Mucosa of descending colon (tissue), 3 donors: ENCODE measurements at regions not wholly inside any gene's neighbourhood (a gene's known extent, or its start where the extent isn't known, plus 50 kb on each side); places are given as distances from the start of the nearest gene placed in this dataset.

Source experiments
- ATAC-seq: fragments of 200-7000 bp; cut with Tn5 transposase; one replicate; pipeline ENCODE4 v1.9.1; 2020; ENCODE audit warnings: mild to moderate bottlenecking, moderate library complexity
- DNase-seq, 3 donors: peaks; one replicate each; pipeline ENCODE4 v3.0.0-alpha.2; 2020
- H3K36me3 ChIP-seq: fragments of 200-600 bp; one replicate; pipeline ENCODE4 v1.8.0; 2021; ENCODE audit warnings: low read depth, mild to moderate bottlenecking
- H3K4me1 ChIP-seq: fragments of 200-600 bp; one replicate; pipeline ENCODE4 v1.8.0; 2021; ENCODE audit warnings: low read depth, mild to moderate bottlenecking
- H3K4me3 ChIP-seq: fragments of 200-600 bp; one replicate; pipeline ENCODE4 v1.8.0; 2021; ENCODE audit warnings: mild to moderate bottlenecking
- H3K9me3 ChIP-seq: fragments of 200-600 bp; one replicate; pipeline ENCODE4 v1.8.0; 2021; ENCODE audit warnings: mild to moderate bottlenecking
- CTCF ChIP-seq: fragments of 200-600 bp; IDR thresholded peaks from one replicate; pipeline ENCODE4 v1.8.0; 2022; ENCODE audit warnings: antibody characterized with exemption, mild to moderate bottlenecking
- intact Hi-C, 2 donors: fragments of 100-400 bp; cut with DNase I in 1 of 2; cut with micrococcal nuclease in 1 of 2; formaldehyde crosslinking; loops; one replicate each; pipeline versions ENCODE4 v1.11.0 to v1.11.1; 2022; cut with DNase I, micrococcal nuclease
- donor health status: DM: no; HTN: no; CAD: no; lungs with moderate emphysema.
- donor health status: DM: no; HTN: no; CAD: no.
- donor health status: DM: no; HTN: yes; CAD: no.

GRCh38 chr2:139480161-139480650, 700.0 kb upstream of the NXPH2 start:
- DNase-seq (no peak), ATAC-seq (no peak)
- TF ChIP-seq CTCF: no peak
- Histone ChIP-seq H3K9me3 (no peaks in the 10 kb centered on the region), H3K4me1 (no peaks in the 10 kb centered on the region), H3K36me3 (no peaks in the 10 kb centered on the region), H3K4me3 (no peak overlapping the region)
- intact Hi-C loops: no loop called here

- DNase-seq (peak in 1 of 3 donors; percentile 25), ATAC-seq (peak; percentile 98)
- Histone ChIP-seq H3K9me3 (no peaks in the 10 kb centered on the region), H3K36me3 (no peaks in the 10 kb centered on the region), H3K4me1 (no peaks in the 10 kb centered on the region), H3K4me3 (no peak overlapping the region)
- intact Hi-C loops: no loop called here
- TF ChIP-seq CTCF: no peak
These were observed 698.1 kb upstream of the NXPH2 start for GRCh38 chr2:139478165-139478914.

GRCh38 chr2:139477618-139478017, 697.4 kb upstream of the NXPH2 start:
- DNase-seq (no peak), ATAC-seq (peak; percentile 17)
- Histone ChIP-seq H3K36me3 (no peaks in the 10 kb centered on the region), H3K4me3 (no peak overlapping the region), H3K9me3 (no peaks in the 10 kb centered on the region), H3K4me1 (no peaks in the 10 kb centered on the region)
- TF ChIP-seq CTCF: no peak
- intact Hi-C loops: no loop called here

GRCh38 chr2:139469985-139470384, 689.8 kb upstream of the NXPH2 start:
- no peaks in the 10 kb centered on the region for H3K36me3 ChIP-seq
- intact Hi-C loops: no loop called here
- H3K9me3 ChIP-seq: no peaks in the 10 kb centered on the region
- DNase-seq (no peak), ATAC-seq (no peak)
- no peak for TF ChIP-seq CTCF
- H3K4me1 ChIP-seq: no peaks in the 10 kb centered on the region
- no peak overlapping the region for H3K4me3 ChIP-seq

GRCh38 chr2:139465789-139466188, 685.6 kb upstream of the NXPH2 start:
- H3K36me3 ChIP-seq: no peaks in the 10 kb centered on the region
- no peak for DNase-seq
- no peak for TF ChIP-seq CTCF
- no peak overlapping the region for H3K4me3 ChIP-seq
- intact Hi-C loops: no loop called here
- no peaks in the 10 kb centered on the region for H3K9me3 ChIP-seq
- no peaks in the 10 kb centered on the region for H3K4me1 ChIP-seq
- no peak for ATAC-seq
